Activated CD8-positive, alpha-beta T cell treated with anti-CD3 and anti-CD28 coated beads for 36 hours (primary cell): ENCODE measurements at regions not wholly inside any gene's neighbourhood (a gene's known extent, or its start where the extent isn't known, plus 50 kb on each side); places are given as distances from the start of the nearest gene placed in this dataset.

Source experiments
- ATAC-seq: fragments of 200-7000 bp; cut with Tn5 transposase; one replicate; pipeline ENCODE4 v1.10.0; 2021; ENCODE audit warnings: mild to moderate bottlenecking, moderate library complexity
- CTCF ChIA-PET: fragments of 350-600 bp; sonication (Branson Sonifier 250); formaldehyde crosslinking; loops from one replicate; lab custom pipeline; 2021; ENCODE audit warnings: antibody characterized with exemption; lab: Charles Lee
- POLR2A ChIA-PET: fragments of 350-600 bp; sonication (Branson Sonifier 250); formaldehyde crosslinking; loops from one replicate; lab custom pipeline; 2021; ENCODE audit warnings: antibody characterized with exemption; lab: Charles Lee
- DNase-seq: peaks from one replicate; pipeline ENCODE4 v3.0.0-alpha.2; 2020
- H3K27ac Mint-ChIP-seq: one replicate; pipeline ENCODE4 v1.8.0; 2021; ENCODE audit warnings: mild to moderate bottlenecking, mixed read lengths
- H3K27me3 Mint-ChIP-seq: one replicate; pipeline ENCODE4 v1.8.0; 2021; ENCODE audit warnings: mixed read lengths
- H3K36me3 Mint-ChIP-seq: one replicate; pipeline ENCODE4 v1.8.0; 2021; ENCODE audit warnings: low read depth, mixed read lengths
- H3K4me1 Mint-ChIP-seq: one replicate; pipeline ENCODE4 v1.8.0; 2021; ENCODE audit warnings: low read depth, mixed read lengths
- H3K4me3 Mint-ChIP-seq: one replicate; pipeline ENCODE4 v1.8.0; 2021; ENCODE audit warnings: mild to moderate bottlenecking, moderate library complexity, mixed read lengths
- H3K9me3 Mint-ChIP-seq: one replicate; pipeline ENCODE4 v1.8.0; 2021; ENCODE audit warnings: mixed read lengths
- CTCF ChIP-seq: fragments of 200-600 bp; IDR thresholded peaks from one replicate; pipeline ENCODE4 v1.8.0; 2022; ENCODE audit warnings: antibody characterized with exemption, mild to moderate bottlenecking
- intact Hi-C: fragments of 100-400 bp; cut with micrococcal nuclease; formaldehyde crosslinking; loops from one replicate; pipeline ENCODE4 v1.10.0; 2022

- ChIA-PET CTCF (no interaction called here), POLR2A (no interaction called here)
- peaks cover 1% of the 10 kb centered on the region for H3K9me3 Mint-ChIP-seq
Measured at GRCh38 chr1:59013276-59013927, 229.6 kb upstream of the JUN start.

GRCh38 chr1:59013928-59014279, 230.1 kb upstream of the JUN start:
- ChIA-PET CTCF (no interaction called here), POLR2A (no interaction called here)
- Mint-ChIP-seq H3K27ac (no peak overlapping the region), H3K4me1 (peaks cover 16% of the 10 kb centered on the region), H3K4me3 (no peak overlapping the region), H3K36me3 (peaks cover 2% of the 10 kb centered on the region), H3K27me3 (no peaks in the 10 kb centered on the region), H3K9me3 (peaks cover 4% of the 10 kb centered on the region)
- TF ChIP-seq CTCF = no peak
- no peak for ATAC-seq
- intact Hi-C loops = no loop called here
- no peak for DNase-seq

More at GRCh38 chr1:59013276-59013927, 229.6 kb upstream of the JUN start:
- no peaks in the 10 kb centered on the region for H3K36me3 Mint-ChIP-seq
- H3K4me3 Mint-ChIP-seq = no peak overlapping the region
- no peaks in the 10 kb centered on the region for H3K27me3 Mint-ChIP-seq
- intact Hi-C loops = no loop called here
- peaks cover 18% of the 10 kb centered on the region for H3K4me1 Mint-ChIP-seq
- no peak for TF ChIP-seq CTCF
- ATAC-seq = no peak
- no peak for DNase-seq
- no peak overlapping the region for H3K27ac Mint-ChIP-seq

GRCh38 chr1:59014827-59015226, 231.0 kb upstream of the JUN start:
- Mint-ChIP-seq H3K9me3 (peaks cover 4% of the 10 kb centered on the region), H3K36me3 (peaks cover 2% of the 10 kb centered on the region), H3K4me3 (no peak overlapping the region), H3K4me1 (peaks cover 22% of the 10 kb centered on the region), H3K27ac (no peak overlapping the region), H3K27me3 (no peaks in the 10 kb centered on the region)
- POLR2A ChIA-PET = interaction anchor here (1.2 to 1.4 kb wide), 2 partner anchors 32 to 112 kb away, joined by 3 to 4 read pairs; no protein-coding TSS in a partner anchor
- no peak for DNase-seq
- CTCF ChIA-PET = interaction anchor here (1.0 kb wide), 1 partner anchor 14 kb away, joined by 4 read pairs; no protein-coding TSS in a partner anchor
- TF ChIP-seq CTCF = no peak
- no peak for ATAC-seq
- intact Hi-C loops = no loop called here

GRCh38 chr1:59015708-59016107, 231.9 kb upstream of the JUN start:
- Mint-ChIP-seq H3K36me3 (peaks cover 5% of the 10 kb centered on the region), H3K4me1 (peaks cover 30% of the 10 kb centered on the region), H3K27me3 (no peaks in the 10 kb centered on the region), H3K9me3 (peaks cover 4% of the 10 kb centered on the region), H3K27ac (no peak overlapping the region), H3K4me3 (no peak overlapping the region)
- ATAC-seq (no peak), DNase-seq (no peak)
- intact Hi-C loops = no loop called here
- ChIA-PET CTCF (interaction anchor here (1.0 kb wide), 1 partner anchor 15 kb away, joined by 4 read pairs; no protein-coding TSS in a partner anchor), POLR2A (interaction anchor here (1.2 to 1.4 kb wide), 2 partner anchors 31 to 113 kb away, joined by 3 to 4 read pairs; no protein-coding TSS in a partner anchor)
- TF ChIP-seq CTCF = no peak

- POLR2A ChIA-PET = no interaction called here
Measured at GRCh38 chr1:59016390-59016789, 232.5 kb upstream of the JUN start.

More at GRCh38 chr1:59016390-59016789, 232.5 kb upstream of the JUN start:
- CTCF ChIA-PET = no interaction called here
- peaks cover 32% of the 10 kb centered on the region for H3K4me1 Mint-ChIP-seq
- H3K27ac Mint-ChIP-seq = no peak overlapping the region
- no peaks in the 10 kb centered on the region for H3K27me3 Mint-ChIP-seq
- peaks cover 5% of the 10 kb centered on the region for H3K36me3 Mint-ChIP-seq
- ATAC-seq (no peak), DNase-seq (no peak)
- intact Hi-C loops = no loop called here
- no peak overlapping the region for H3K4me3 Mint-ChIP-seq
- H3K9me3 Mint-ChIP-seq = peaks cover 4% of the 10 kb centered on the region
- no peak for TF ChIP-seq CTCF
